Astrocyte of the spinal cord (primary cell): ENCODE measurements at regions not wholly inside any gene's neighbourhood (a gene's known extent, or its start where the extent isn't known, plus 50 kb on each side); places are given as distances from the start of the nearest gene placed in this dataset.

Source experiments
- DNase-seq: peaks from one replicate; pipeline ENCODE4 v3.0.0; 2011; ENCODE audit warnings: low read depth, low spot score
- H3K4me3 ChIP-seq: 2 replicates; pipeline ENCODE4 v1.5.1; 2011; ENCODE audit warnings: low read depth, mild to moderate bottlenecking, low read length, moderate library complexity
- CTCF ChIP-seq: IDR thresholded peaks from 2 replicates; pipeline ENCODE4 v1.5.1; 2012; ENCODE audit warnings: low read depth, mild to moderate bottlenecking, low read length, inconsistent platforms
- in situ Hi-C: cut with HindIII; loops from 2 replicates; pipeline ENCODE4 v1.10.0; 2017; ENCODE audit warnings: low sequenced_read_pairs

- in situ Hi-C loops: no loop called here
- no peak overlapping the region for H3K4me3 ChIP-seq
- no peak for TF ChIP-seq CTCF
- DNase-seq: no peak
Measured at GRCh38 chr11:130526846-130527245, 78.4 kb downstream of the ADAMTS15 start.

- DNase-seq: peak; percentile 46
- no peak for TF ChIP-seq CTCF
- H3K4me3 ChIP-seq: no peak overlapping the region
- in situ Hi-C loops: no loop called here
Measured at GRCh38 chr11:130527636-130528297, 79.3 kb downstream of the ADAMTS15 start.

GRCh38 chr11:130528298-130529261 lies 80.1 kb downstream of the ADAMTS15 start:
- DNase-seq: no peak
- H3K4me3 ChIP-seq: no peak overlapping the region
- TF ChIP-seq CTCF: no peak
- in situ Hi-C loops: no loop called here

GRCh38 chr11:130529366-130529765 lies 80.9 kb downstream of the ADAMTS15 start:
- H3K4me3 ChIP-seq: no peak overlapping the region
- no peak for TF ChIP-seq CTCF
- in situ Hi-C loops: no loop called here
- DNase-seq: no peak

GRCh38 chr11:130531061-130531460 lies 82.6 kb downstream of the ADAMTS15 start:
- DNase-seq: peak; percentile 75
- TF ChIP-seq CTCF: no peak
- no peak overlapping the region for H3K4me3 ChIP-seq
- in situ Hi-C loops: no loop called here

GRCh38 chr11:130533113-130533798 lies 84.8 kb downstream of the ADAMTS15 start:
- in situ Hi-C loops: no loop called here
- no peak for DNase-seq
- H3K4me3 ChIP-seq: no peak overlapping the region
- no peak for TF ChIP-seq CTCF
